ENCODE measurements at regions not wholly inside any gene's neighbourhood (a gene's known extent, or its start where the extent isn't known, plus 50 kb on each side); places are given as distances from the start of the nearest gene placed in this dataset.

DNA sequence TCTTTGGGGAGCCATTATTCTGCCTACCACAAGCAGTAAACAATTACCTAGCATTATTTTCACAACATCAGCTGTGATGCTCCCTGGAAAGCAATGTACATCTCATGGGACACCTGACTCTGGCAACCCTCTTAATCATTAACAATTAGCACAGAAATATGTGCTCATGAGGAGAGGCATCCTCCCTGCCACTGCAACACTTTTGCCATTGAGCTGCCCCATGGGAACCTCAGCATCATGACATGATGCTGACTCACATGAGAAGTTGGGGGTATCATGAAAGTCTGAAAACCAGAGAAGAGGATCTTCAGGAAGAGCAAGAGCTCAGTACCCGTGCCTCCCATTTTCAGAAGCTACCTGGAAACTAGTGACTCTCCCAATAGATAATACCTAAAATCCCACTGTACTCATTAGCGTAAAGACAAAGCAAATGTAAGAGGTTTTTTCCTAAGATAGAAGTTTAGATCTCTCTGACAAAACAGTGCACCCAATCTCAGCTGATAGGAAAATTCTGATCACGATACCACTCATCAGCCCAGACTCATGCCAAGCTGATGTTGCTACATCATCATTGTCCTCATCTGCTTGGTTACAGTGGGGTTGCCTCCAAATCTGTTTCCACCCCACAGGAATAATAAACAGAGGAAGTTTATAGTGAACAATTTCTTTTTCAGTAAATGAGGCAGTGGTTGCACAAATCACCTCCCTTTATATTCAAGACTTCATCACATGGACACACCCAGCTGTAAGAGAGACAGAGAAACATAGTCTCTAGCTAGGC is 244.5 kb downstream of the NR2F1-AS1 start:
- Histone ChIP-seq H3K4me1 (ENCODE audit: insufficient read depth, low read length, severe bottlenecking) (no peaks in the 10 kb centered on the region), H3K27ac (ENCODE audit: low read depth, low read length, poor library complexity, severe bottlenecking) (no peak overlapping the region), H3K9me3 (ENCODE audit: low read length) (no peaks in the 10 kb centered on the region), H3K9me2 (ENCODE audit: low read depth, low read length) (no peaks in the 10 kb centered on the region), H3K36me3 (ENCODE audit: insufficient read depth, low read length) (no peaks in the 10 kb centered on the region), H3F3A (ENCODE audit: insufficient read depth, low read length) (no peaks in the 10 kb centered on the region), H2AFZ (ENCODE audit: low read length) (no peak overlapping the region), H3K79me2 (ENCODE audit: insufficient read depth, low read length) (no peaks in the 10 kb centered on the region), H3K4me2 (ENCODE audit: low read length) (no peak overlapping the region), H3K4me3 (ENCODE audit: low read depth, low read length, poor library complexity, severe bottlenecking) (no peak overlapping the region), H3K9ac (ENCODE audit: low read length) (no peak overlapping the region), H4K20me1 (ENCODE audit: insufficient read depth, low read length) (no peaks in the 10 kb centered on the region), H3K27me3 (ENCODE audit: insufficient read depth, low read length) (no peaks in the 10 kb centered on the region)
- no peak for TF ChIP-seq EZH2 (IDR thresholded peaks at IDR 0.05; ENCODE audit: borderline replicate concordance, low read length)
- TF ChIP-seq, protein P1, sequence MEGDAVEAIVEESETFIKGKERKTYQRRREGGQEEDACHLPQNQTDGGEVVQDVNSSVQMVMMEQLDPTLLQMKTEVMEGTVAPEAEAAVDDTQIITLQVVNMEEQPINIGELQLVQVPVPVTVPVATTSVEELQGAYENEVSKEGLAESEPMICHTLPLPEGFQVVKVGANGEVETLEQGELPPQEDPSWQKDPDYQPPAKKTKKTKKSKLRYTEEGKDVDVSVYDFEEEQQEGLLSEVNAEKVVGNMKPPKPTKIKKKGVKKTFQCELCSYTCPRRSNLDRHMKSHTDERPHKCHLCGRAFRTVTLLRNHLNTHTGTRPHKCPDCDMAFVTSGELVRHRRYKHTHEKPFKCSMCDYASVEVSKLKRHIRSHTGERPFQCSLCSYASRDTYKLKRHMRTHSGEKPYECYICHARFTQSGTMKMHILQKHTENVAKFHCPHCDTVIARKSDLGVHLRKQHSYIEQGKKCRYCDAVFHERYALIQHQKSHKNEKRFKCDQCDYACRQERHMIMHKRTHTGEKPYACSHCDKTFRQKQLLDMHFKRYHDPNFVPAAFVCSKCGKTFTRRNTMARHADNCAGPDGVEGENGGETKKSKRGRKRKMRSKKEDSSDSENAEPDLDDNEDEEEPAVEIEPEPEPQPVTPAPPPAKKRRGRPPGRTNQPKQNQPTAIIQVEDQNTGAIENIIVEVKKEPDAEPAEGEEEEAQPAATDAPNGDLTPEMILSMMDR (IDR thresholded peaks at IDR 0.05; ENCODE audit: low read length): no peak

DNA sequence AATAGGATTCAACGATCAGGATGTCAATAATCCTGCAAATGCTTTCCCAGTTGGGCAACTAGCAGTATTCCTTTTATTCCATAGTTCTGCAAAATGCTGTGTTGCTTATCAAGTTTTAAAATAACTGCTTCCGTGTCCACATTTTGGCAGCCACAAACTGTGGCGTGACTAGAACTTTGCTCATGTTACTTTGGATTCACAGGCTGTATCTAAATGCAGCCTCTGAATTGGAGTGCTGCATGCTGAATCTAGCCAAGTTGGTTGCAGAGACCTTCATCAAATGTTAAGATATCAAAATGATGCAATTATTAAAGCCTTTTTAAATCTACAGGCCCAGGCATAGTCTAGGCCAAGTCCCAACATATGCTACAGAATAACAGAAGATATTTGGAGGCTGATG is 249.2 kb downstream of the NR2F1-AS1 start:
- Histone ChIP-seq H3K4me3 (ENCODE audit: low read depth, low read length, poor library complexity, severe bottlenecking) (no peak overlapping the region), H3K27ac (ENCODE audit: low read depth, low read length, poor library complexity, severe bottlenecking) (no peak overlapping the region), H3K9ac (ENCODE audit: low read length) (no peak overlapping the region), H3F3A (ENCODE audit: insufficient read depth, low read length) (no peaks in the 10 kb centered on the region), H3K4me1 (ENCODE audit: insufficient read depth, low read length, severe bottlenecking) (no peaks in the 10 kb centered on the region), H3K27me3 (ENCODE audit: insufficient read depth, low read length) (no peaks in the 10 kb centered on the region), H3K9me2 (ENCODE audit: low read depth, low read length) (no peaks in the 10 kb centered on the region), H4K20me1 (ENCODE audit: insufficient read depth, low read length) (no peaks in the 10 kb centered on the region), H3K36me3 (ENCODE audit: insufficient read depth, low read length) (no peaks in the 10 kb centered on the region), H2AFZ (ENCODE audit: low read length) (no peak overlapping the region), H3K79me2 (ENCODE audit: insufficient read depth, low read length) (no peaks in the 10 kb centered on the region), H3K4me2 (ENCODE audit: low read length) (no peak overlapping the region), H3K9me3 (ENCODE audit: low read length) (no peaks in the 10 kb centered on the region)
- TF ChIP-seq, protein P1 (IDR thresholded peaks at IDR 0.05; ENCODE audit: low read length): no peak
- TF ChIP-seq EZH2 (IDR thresholded peaks at IDR 0.05; ENCODE audit: borderline replicate concordance, low read length): no peak

DNA sequence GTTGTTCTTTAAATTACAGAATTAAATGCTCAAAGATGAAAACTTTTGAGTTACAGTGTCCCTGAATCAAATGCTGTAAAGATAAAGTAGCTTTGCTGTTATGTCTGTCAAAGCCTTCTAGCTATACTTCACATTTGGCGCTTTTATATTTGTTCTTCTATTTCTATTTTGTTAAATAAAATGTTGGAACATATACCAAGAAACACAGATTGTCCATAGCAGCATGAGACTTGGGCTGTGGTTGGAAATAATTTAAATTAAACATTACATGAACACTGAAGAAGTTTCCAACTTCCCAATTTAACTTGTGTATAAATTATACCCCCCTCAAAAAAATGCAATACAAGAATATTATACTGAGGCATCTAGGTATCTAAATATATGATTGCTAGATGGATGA is 249.8 kb downstream of the NR2F1-AS1 start:
- H3K4me1 ChIP-seq (ENCODE audit: insufficient read depth, low read length, severe bottlenecking): no peaks in the 10 kb centered on the region
- H2AFZ ChIP-seq (ENCODE audit: low read length): no peak overlapping the region
- no peaks in the 10 kb centered on the region for H3K36me3 ChIP-seq (ENCODE audit: insufficient read depth, low read length)

More for the DNA sequence above, 249.8 kb downstream of the NR2F1-AS1 start:
- Histone ChIP-seq H3K4me2 (ENCODE audit: low read length) (no peak overlapping the region), H4K20me1 (ENCODE audit: insufficient read depth, low read length) (no peaks in the 10 kb centered on the region), H3K79me2 (ENCODE audit: insufficient read depth, low read length) (no peaks in the 10 kb centered on the region), H3K9me2 (ENCODE audit: low read depth, low read length) (no peaks in the 10 kb centered on the region), H3K9me3 (ENCODE audit: low read length) (no peaks in the 10 kb centered on the region), H3K27ac (ENCODE audit: low read depth, low read length, poor library complexity, severe bottlenecking) (no peak overlapping the region), H3F3A (ENCODE audit: insufficient read depth, low read length) (no peaks in the 10 kb centered on the region), H3K4me3 (ENCODE audit: low read depth, low read length, poor library complexity, severe bottlenecking) (no peak overlapping the region), H3K9ac (ENCODE audit: low read length) (no peak overlapping the region), H3K27me3 (ENCODE audit: insufficient read depth, low read length) (no peaks in the 10 kb centered on the region)
- TF ChIP-seq, protein P1 (IDR thresholded peaks at IDR 0.05; ENCODE audit: low read length): no peak
- no peak for TF ChIP-seq EZH2 (IDR thresholded peaks at IDR 0.05; ENCODE audit: borderline replicate concordance, low read length)

All from OCI-LY1 (cell line).